Ovary (tissue), 7 donors: ENCODE measurements at regions not wholly inside any gene's neighbourhood (a gene's known extent, or its start where the extent isn't known, plus 50 kb on each side); places are given as distances from the start of the nearest gene placed in this dataset.

ENCODE experiments used
- DNase-seq, 5 donors: peaks; one replicate each; pipeline ENCODE4 v3.0.0-alpha.2; 2019 to 2020
- H3K27ac ChIP-seq, 2 donors: fragments of 200-600 bp; one replicate each; pipeline versions ENCODE4 v1.5.1 to v1.8.0; 2019 to 2022
- H3K27me3 ChIP-seq: fragments of 200-600 bp; one replicate; pipeline ENCODE4 v1.8.0; 2022
- H3K36me3 ChIP-seq: fragments of 200-600 bp; sonication (generic); one replicate; pipeline ENCODE4 v1.5.1; 2019
- H3K4me1 ChIP-seq: one replicate; pipeline ENCODE4 v1.8.1; 2013; ENCODE audit warnings: mild to moderate bottlenecking, moderate library complexity; ENCODE audit not compliant: insufficient read depth
- H3K4me3 ChIP-seq: fragments of 200-600 bp; sonication (generic); one replicate; pipeline ENCODE4 v1.5.1; 2017
- H3K9me3 ChIP-seq, 2 donors: fragments of 200-600 bp in 1 of 2; sonication (generic) in 1 of 2; one replicate each; pipeline versions ENCODE4 v1.5.1 to v1.8.1; 2013 to 2019; ENCODE audit warnings: mild to moderate bottlenecking in 1 of 2, moderate library complexity in 1 of 2
- CTCF ChIP-seq, 3 donors: fragments of 450-650 bp in 2 of 3; fragments of 200-600 bp in 1 of 3; IDR thresholded peaks; one replicate each; pipeline versions ENCODE4 v1.5.1 to v1.8.0; 2016 to 2022; ENCODE audit warnings: antibody characterized with exemption in 3 of 3, mild to moderate bottlenecking in 1 of 3
- EP300 ChIP-seq: sonication (generic); formaldehyde crosslinking; IDR thresholded peaks from one replicate; pipeline ENCODE4 v1.6.1; 2017; ENCODE audit warnings: antibody characterized with exemption
- POLR2A ChIP-seq: fragments of 450-650 bp; IDR thresholded peaks from one replicate; pipeline ENCODE4 v1.6.1; 2017; ENCODE audit warnings: antibody characterized with exemption, mild to moderate bottlenecking, moderate library complexity
- WGBS, 3 donors: extraction: QIAGEN DNeasy Blood & Tissue Kit in 1 of 3; methylation state at CpG; one replicate each; pipeline versions ENCODE4 v1.1.5 to v1.1.7; 2013 to 2017; 5-methylcytosine and 5-hydroxymethylcytosine counted together
- intact Hi-C, 4 donors: fragments of 100-400 bp; cut with DNase I; formaldehyde crosslinking; loops; one replicate each; pipeline versions ENCODE4 v1.11.0 to v1.15.1; 2022 to 2023
- donor health status: DM: no; HTN: no; CAD: no; lungs with moderate emphysema.
- donor health status: DM: no; HTN: no; CAD: no.
- donor health status: Bipolar disorder and iron deficiency.
- donor health status: DM: no; HTN: no; CAD: no.
- donor health status: DM: yes; HTN: yes; CAD: no.

GRCh38 chr10:126787201-126787600 lies 116.7 kb upstream of the C10orf90 start:
- intact Hi-C loops, result no loop called here
- Histone ChIP-seq H3K27me3 (no peaks in the 10 kb centered on the region), H3K4me1 (no peaks in the 10 kb centered on the region), H3K9me3 (no peaks in the 10 kb centered on the region), H3K4me3 (no peak overlapping the region), H3K27ac (no peak overlapping the region), H3K36me3 (no peaks in the 10 kb centered on the region)
- DNase-seq, result no peak
- no peak for TF ChIP-seq EP300
- TF ChIP-seq CTCF (IDR thresholded peaks at IDR 0.05), result no peak
- no peak for TF ChIP-seq POLR2A
- whole genome bisulfite sequencing, 3 donors, result 68 to 83% (median 82%) methylated on average over 3 of the region's 3 CpGs

GRCh38 chr10:126795318-126795717 lies 109.9 kb upstream of the DOCK1 start:
- Histone ChIP-seq H3K27me3 (no peaks in the 10 kb centered on the region), H3K9me3 (peaks cover 0 to 1% of the 10 kb centered on the region in 2 donors), H3K4me1 (no peaks in the 10 kb centered on the region), H3K4me3 (no peak overlapping the region), H3K27ac (no peak overlapping the region), H3K36me3 (no peaks in the 10 kb centered on the region)
- 89 to 95% (median 90%) methylated on average over 2 of the region's 2 CpGs for WGBS, 3 donors
- intact Hi-C loops, result loop anchor here in 1 of 4 donors (5.0 kb wide), 1 partner anchor 517 kb away; no protein-coding TSS in a partner anchor
- DNase-seq, result no peak
- TF ChIP-seq CTCF (IDR thresholded peaks at IDR 0.05), result no peak
- TF ChIP-seq EP300, result no peak
- no peak for TF ChIP-seq POLR2A

GRCh38 chr10:126798649-126799048 lies 106.6 kb upstream of the DOCK1 start:
- intact Hi-C loops, result loop anchor here in 1 of 4 donors (5.0 kb wide), 1 partner anchor 514 kb away; no protein-coding TSS in a partner anchor
- DNase-seq, result no peak
- no peaks in the 10 kb centered on the region for H3K36me3 ChIP-seq
- H3K9me3 ChIP-seq, result peaks cover 0 to 3% of the 10 kb centered on the region in 2 donors
- H3K4me3 ChIP-seq, result no peak overlapping the region
- TF ChIP-seq EP300 (no peak), POLR2A (no peak), CTCF (IDR thresholded peaks at IDR 0.05) (no peak)
- 55 to 72% (median 64%) methylated on average over 13 of the region's 13 CpGs for WGBS, 3 donors
- no peaks in the 10 kb centered on the region for H3K4me1 ChIP-seq
- no peak overlapping the region for H3K27ac ChIP-seq
- no peaks in the 10 kb centered on the region for H3K27me3 ChIP-seq

GRCh38 chr10:126803394-126803793 lies 101.8 kb upstream of the DOCK1 start:
- WGBS, 3 donors, result 88 to 95% (median 93%) methylated on average over 1 of the region's 1 CpG

More at GRCh38 chr10:126803394-126803793, 101.8 kb upstream of the DOCK1 start:
- Histone ChIP-seq H3K9me3 (peaks cover 0 to 3% of the 10 kb centered on the region in 2 donors), H3K27me3 (no peaks in the 10 kb centered on the region), H3K4me3 (no peak overlapping the region), H3K27ac (no peak overlapping the region), H3K36me3 (no peaks in the 10 kb centered on the region), H3K4me1 (no peaks in the 10 kb centered on the region)
- intact Hi-C loops, result no loop called here
- no peak for DNase-seq
- no peak for TF ChIP-seq POLR2A
- TF ChIP-seq EP300, result no peak
- no peak for TF ChIP-seq CTCF (IDR thresholded peaks at IDR 0.05)
